ENCODE measurements at regions not wholly inside any gene's neighbourhood (a gene's known extent, or its start where the extent isn't known, plus 50 kb on each side); places are given as distances from the start of the nearest gene placed in this dataset.

DNA sequence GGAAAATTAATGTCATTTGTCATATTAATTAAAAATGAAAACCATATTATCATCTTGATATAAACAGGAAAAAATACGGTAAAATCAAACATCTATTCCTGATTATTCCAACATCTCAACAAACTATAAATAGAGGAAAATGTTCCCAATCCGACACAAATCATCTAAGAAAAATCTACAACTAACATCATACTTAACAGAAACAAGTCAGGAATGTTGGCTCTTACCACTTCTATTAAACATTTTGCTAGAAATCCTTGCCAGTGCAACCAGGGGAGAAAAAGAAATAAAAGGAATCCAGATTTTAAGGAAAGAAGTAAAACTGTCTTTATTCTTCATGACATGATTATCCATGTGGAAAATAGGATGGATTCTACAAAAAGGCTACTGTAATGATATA, 77.0 kb upstream of the IRF2BP2 start:
- Mint-ChIP-seq H3K36me3 (ENCODE audit: low read depth) (peaks cover 2% of the 10 kb centered on the region), H3K4me1 (no peaks in the 10 kb centered on the region), H3K4me3 (no peak overlapping the region), H3K9me3 (peaks cover 6% of the 10 kb centered on the region), H3K27me3 (no peaks in the 10 kb centered on the region), H3K27ac (no peak overlapping the region)
- ChIA-PET POLR2A (interaction anchor here (0.6 to 1.2 kb wide), 2 partner anchors 28 to 276 kb away, joined by 4 to 5 read pairs; no protein-coding TSS in a partner anchor), CTCF (no interaction called here)
- intact Hi-C loops (cut with micrococcal nuclease), result no loop called here
- DNase-seq (no peak), ATAC-seq (ENCODE audit: low read depth) (no peak)
- TF ChIP-seq, protein P1, sequence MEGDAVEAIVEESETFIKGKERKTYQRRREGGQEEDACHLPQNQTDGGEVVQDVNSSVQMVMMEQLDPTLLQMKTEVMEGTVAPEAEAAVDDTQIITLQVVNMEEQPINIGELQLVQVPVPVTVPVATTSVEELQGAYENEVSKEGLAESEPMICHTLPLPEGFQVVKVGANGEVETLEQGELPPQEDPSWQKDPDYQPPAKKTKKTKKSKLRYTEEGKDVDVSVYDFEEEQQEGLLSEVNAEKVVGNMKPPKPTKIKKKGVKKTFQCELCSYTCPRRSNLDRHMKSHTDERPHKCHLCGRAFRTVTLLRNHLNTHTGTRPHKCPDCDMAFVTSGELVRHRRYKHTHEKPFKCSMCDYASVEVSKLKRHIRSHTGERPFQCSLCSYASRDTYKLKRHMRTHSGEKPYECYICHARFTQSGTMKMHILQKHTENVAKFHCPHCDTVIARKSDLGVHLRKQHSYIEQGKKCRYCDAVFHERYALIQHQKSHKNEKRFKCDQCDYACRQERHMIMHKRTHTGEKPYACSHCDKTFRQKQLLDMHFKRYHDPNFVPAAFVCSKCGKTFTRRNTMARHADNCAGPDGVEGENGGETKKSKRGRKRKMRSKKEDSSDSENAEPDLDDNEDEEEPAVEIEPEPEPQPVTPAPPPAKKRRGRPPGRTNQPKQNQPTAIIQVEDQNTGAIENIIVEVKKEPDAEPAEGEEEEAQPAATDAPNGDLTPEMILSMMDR (IDR thresholded peaks at IDR 0.05), result no peak

DNA sequence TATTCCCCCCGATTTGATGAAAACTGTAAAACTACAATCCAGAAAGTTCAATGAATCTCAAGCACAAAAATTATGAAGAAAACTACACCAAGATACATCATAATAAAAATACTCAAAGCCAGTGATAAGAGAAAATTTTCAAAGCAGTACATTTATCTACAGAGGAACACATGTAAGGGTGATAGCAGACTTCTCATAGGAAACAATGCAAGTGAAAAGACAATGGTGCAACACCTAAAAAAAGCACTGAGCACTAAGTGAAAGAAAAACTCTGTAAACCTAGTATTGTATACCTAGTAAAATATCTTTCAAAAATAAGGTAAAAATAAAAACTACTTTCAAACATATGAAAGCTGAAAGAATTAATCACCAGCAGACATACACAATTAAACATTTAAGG, 76.1 kb upstream of the IRF2BP2 start:
- H3K27me3 Mint-ChIP-seq, result no peaks in the 10 kb centered on the region
- ATAC-seq (ENCODE audit: low read depth) (no peak), DNase-seq (no peak)
- TF ChIP-seq, protein P1 (IDR thresholded peaks at IDR 0.05), result no peak
- H3K27ac Mint-ChIP-seq, result no peak overlapping the region
- H3K4me1 Mint-ChIP-seq, result no peaks in the 10 kb centered on the region
- H3K4me3 Mint-ChIP-seq, result no peak overlapping the region
- peaks cover 2% of the 10 kb centered on the region for H3K36me3 Mint-ChIP-seq (ENCODE audit: low read depth)
- POLR2A ChIA-PET, result interaction anchor here (1.2 kb wide), 1 partner anchor 277 kb away, joined by 4 read pairs; no protein-coding TSS in a partner anchor
- CTCF ChIA-PET, result no interaction called here
- peaks cover 6% of the 10 kb centered on the region for H3K9me3 Mint-ChIP-seq
- intact Hi-C loops (cut with micrococcal nuclease), result no loop called here

DNA sequence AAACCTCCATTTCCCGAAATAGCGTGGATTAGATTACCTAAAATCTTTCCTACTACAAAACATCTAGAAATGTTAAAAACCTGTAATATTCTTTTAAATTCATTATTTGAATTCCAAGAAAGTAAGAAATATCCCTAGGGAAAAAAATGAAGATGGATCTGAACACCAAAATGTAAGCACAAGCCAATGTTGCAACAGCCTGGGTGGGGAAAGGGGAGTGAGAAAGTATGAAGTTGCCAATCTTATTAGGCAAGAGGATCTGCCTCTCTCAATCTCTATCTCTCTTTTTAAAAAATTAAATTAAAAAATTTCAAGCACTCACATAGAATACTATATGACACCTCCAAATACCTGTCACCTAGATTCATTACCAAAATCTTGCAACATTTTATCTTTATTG, 74.9 kb upstream of the IRF2BP2 start:
- POLR2A ChIA-PET, result no interaction called here
- H3K27ac Mint-ChIP-seq, result no peak overlapping the region
- CTCF ChIA-PET, result no interaction called here
- peaks cover 6% of the 10 kb centered on the region for H3K9me3 Mint-ChIP-seq
- DNase-seq (no peak), ATAC-seq (ENCODE audit: low read depth) (no peak)
- H3K36me3 Mint-ChIP-seq (ENCODE audit: low read depth), result peaks cover 2% of the 10 kb centered on the region
- no peaks in the 10 kb centered on the region for H3K4me1 Mint-ChIP-seq
- no peaks in the 10 kb centered on the region for H3K27me3 Mint-ChIP-seq
- no peak overlapping the region for H3K4me3 Mint-ChIP-seq
- intact Hi-C loops (cut with micrococcal nuclease), result no loop called here
- TF ChIP-seq, protein P1 (IDR thresholded peaks at IDR 0.05), result no peak

DNA sequence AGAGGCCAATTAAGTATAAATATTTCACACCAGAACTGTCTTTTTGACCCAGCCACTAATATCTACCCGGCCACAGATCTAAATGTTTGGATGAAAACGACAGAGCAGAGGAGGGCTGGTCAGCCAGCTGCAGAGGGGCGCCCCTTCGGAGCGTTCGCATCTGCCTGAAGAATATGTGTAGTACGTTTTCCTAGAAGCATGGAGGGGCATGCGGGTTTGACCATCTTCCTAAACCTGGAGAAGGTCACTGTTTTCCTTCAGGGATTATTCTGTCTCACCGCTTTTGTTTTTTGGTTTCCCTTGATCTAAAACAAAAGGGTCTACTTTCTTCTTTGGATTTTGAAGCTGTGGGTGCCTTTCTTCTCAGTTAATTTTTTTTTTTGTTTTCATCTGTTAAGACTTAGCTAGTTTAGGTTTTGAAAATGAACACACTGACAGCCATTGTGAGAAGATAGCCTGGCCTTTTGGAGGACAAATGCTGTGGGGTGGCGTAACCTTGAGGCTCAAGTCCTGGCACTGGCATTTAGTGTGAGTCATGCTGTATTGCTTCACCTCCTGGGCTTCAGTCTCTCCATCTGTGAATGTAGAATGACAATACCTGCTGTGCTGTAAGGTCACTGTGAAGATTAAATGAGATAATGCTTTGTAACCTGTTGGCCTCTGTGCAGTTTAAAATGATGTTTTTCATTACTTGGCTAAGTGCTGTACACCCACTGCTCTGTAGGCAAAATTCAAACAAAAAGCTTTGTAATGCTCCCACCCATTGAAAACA, 74.1 kb upstream of the IRF2BP2 start:
- Mint-ChIP-seq H3K27ac (no peak overlapping the region), H3K9me3 (peaks cover 6% of the 10 kb centered on the region), H3K27me3 (no peaks in the 10 kb centered on the region), H3K36me3 (ENCODE audit: low read depth) (peaks cover 2% of the 10 kb centered on the region), H3K4me1 (no peaks in the 10 kb centered on the region), H3K4me3 (no peak overlapping the region)
- CTCF ChIA-PET, result no interaction called here
- no peak for ATAC-seq (ENCODE audit: low read depth)
- intact Hi-C loops (cut with micrococcal nuclease), result no loop called here
- TF ChIP-seq, protein P1 (IDR thresholded peaks at IDR 0.05), result no peak
- DNase-seq, result no peak
- POLR2A ChIA-PET, result no interaction called here

DNA sequence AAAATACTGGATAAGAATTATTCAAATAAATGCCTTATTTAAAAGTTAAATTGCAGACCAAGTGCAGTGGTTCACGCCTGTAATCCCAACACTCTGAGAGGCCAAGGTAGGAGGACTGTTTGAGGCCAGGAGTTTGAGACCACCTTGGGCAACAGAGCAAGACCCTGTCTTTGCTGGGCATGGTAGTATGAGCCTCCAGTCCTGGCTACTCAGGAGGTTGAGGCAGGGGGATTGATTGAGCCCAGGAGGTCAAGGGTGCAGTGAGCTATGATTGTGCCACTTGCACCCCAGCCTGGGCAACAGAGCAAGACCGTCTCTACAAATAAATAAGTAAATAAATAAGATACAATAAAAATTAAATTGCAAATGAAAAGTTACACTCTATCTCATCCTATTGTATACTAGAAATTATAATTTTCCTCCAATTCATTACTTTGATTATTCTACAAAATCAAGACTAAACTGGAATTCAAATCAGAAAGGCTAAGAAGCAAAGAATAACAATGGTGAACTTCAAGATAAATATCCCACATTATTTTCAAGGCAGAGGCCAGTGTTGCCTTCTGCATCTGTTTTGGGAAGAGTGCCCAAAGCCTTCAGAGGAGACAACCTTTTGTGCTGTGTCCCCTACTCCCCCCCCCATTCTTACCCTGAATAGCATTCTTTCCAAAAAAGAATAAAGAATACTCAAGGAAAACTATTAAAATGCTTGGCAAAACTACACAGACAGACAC, 73.3 kb upstream of the IRF2BP2 start:
- intact Hi-C loops (cut with micrococcal nuclease), result no loop called here
- TF ChIP-seq, protein P1 (IDR thresholded peaks at IDR 0.05), result no peak
- H3K4me3 Mint-ChIP-seq, result no peak overlapping the region
- ChIA-PET CTCF (no interaction called here), POLR2A (no interaction called here)
- H3K9me3 Mint-ChIP-seq, result peaks cover 6% of the 10 kb centered on the region
- no peaks in the 10 kb centered on the region for H3K27me3 Mint-ChIP-seq
- ATAC-seq (ENCODE audit: low read depth) (no peak), DNase-seq (no peak)
- no peaks in the 10 kb centered on the region for H3K4me1 Mint-ChIP-seq
- no peak overlapping the region for H3K27ac Mint-ChIP-seq
- peaks cover 2% of the 10 kb centered on the region for H3K36me3 Mint-ChIP-seq (ENCODE audit: low read depth)
